ENCODE measurements at regions not wholly inside any gene's neighbourhood (a gene's known extent, or its start where the extent isn't known, plus 50 kb on each side); places are given as distances from the start of the nearest gene placed in this dataset.

GRCh38 chr2:234258562-234259141 is 208.2 kb downstream of the SPP2 start:
- TF ChIP-seq CTCF (IDR thresholded peaks at IDR 0.05; ENCODE audit: insufficient read depth, low read length) = no peak
- no peak for TF ChIP-seq POLR2AphosphoS5 (IDR thresholded peaks at IDR 0.05; ENCODE audit: low read depth)
- TF ChIP-seq REST (IDR thresholded peaks at IDR 0.05; ENCODE audit: insufficient replicate concordance, low read depth) = no peak
- TF ChIP-seq SPI1 (IDR thresholded peaks at IDR 0.05; ENCODE audit: borderline replicate concordance, low read depth) = no peak
- no peak for TF ChIP-seq GABPA (IDR thresholded peaks at IDR 0.05; ENCODE audit: low read depth)
